Midbrain (tissue), 1 donor: ENCODE measurements at regions not wholly inside any gene's neighbourhood (a gene's known extent, or its start where the extent isn't known, plus 50 kb on each side); places are given as distances from the start of the nearest gene placed in this dataset.

Experiments
- DNase-seq: peaks from one replicate; lab custom pipeline; 2025; lab: John Stamatoyannopoulos, UW

DNA sequence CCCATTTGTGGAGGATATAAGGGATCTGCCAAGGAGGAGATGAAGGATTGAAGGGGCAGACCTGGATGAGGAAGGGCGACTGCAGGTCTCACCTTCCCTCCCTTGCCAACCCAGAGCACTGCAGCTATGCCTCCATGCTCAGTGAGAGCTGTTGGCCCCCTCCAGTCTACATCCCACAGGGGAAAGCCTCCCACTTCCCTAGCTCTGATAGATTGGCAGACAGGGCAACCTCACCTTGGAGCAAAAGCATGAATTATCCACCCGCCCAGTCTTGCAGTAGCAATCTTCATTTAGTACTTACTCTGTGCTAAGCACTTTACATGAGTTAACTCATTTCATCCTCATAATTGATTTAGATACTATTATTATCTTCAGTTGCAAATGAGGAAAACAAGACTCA lies 70.4 kb upstream of the SMNDC1 start:
- no peak for DNase-seq

DNA sequence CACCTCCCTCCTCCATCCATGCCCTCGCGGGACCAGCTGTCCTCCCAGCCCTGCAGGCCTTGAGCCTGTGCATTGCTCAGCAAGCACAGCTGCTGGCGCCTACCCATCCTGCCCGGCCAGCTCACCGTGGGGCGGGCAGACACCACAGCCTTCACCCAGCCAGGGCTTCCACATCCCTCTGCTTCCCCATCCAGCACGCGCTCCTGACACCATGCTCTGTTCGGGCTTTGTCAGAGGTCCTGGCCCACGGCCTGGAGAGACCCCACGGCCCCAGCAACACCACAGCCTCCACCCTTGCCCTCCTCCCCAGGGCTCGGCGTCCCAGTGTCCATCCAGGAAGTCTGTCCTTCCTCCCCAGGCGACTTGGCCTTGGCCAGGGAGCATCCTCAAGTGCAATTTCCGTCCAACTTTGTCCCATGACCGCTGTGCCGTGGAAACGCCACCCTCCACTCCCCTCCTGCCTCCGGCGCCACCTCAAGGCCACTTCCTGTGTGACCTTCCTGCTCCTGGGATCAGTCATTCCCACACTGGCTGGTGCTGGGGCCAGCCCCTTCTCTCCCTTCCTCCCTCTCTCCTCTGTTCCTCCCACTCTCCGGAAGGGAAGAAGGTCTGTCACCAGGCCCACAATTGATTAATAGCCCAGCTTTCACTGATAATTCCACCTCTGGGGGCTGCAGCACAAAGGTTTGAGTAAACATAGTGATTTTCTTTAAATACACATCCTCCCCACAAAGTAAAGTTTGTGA lies 71.5 kb upstream of the SMNDC1 start:
- no peak for DNase-seq

DNA sequence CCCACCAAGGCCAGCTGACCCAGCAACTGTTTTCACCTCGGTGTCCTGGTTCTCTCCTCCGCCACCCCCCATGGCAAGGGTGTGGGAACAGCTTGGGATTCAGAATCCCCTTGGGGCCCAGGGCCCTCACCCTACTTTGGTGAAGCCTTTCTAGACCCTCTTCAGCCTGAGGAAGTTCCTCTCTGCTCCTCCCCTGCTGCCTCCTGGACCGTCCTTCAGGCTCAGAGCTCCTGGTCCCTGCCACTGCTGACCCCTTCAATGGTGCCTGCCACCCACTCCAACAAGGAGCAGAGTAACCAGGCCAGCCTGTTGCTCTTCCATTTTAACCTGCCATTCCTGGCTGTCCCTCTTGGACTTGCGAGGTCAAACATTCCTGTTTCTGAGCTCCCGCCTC lies 72.0 kb upstream of the SMNDC1 start:
- no peak for DNase-seq

DNA sequence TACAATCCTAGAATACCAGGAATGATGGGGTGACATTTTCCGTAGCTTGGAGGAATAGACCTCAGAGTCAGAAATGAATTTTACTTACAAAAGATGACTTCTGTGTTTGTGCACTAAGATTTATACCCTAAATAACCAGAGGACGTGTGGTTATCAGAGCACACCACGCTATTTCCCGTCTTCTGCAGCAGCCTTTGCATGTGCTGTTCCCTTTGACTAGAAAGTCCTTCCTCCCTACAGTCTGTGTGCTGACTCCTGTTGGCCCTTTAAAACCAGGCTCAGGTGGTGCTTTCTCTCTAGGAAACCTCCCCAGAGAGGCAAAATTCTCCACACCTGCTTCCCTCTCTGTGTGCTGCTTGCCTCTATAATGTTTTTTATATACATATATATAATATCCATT lies 73.3 kb upstream of the SMNDC1 start:
- DNase-seq, result no peak

DNA sequence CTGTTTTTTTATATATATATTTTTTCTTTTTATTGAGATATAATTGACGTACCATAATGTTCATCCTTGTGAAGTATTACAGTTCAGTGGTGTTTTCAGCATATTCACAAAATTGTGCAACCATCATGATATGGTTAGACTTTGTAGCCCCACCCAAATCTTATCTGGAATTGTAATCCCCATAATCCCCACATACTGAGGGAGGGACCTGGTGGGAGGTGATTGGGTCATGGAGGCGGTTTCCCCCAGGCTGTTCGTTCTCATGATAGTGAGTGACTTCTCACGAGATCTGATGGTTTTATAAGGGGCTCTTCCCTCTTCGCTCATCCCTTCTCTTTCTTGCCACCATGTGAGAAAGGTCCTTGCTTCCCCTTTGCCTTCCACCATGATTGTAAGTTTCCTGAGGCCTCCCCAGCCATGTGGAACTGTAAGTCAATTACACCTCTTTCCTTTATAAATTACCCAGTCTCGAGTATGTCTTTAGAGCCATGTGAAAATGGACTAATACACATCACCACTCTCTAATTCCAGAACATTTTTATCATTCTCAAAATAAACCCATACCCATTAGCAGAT lies 73.9 kb upstream of the SMNDC1 start:
- DNase-seq, result no peak

DNA sequence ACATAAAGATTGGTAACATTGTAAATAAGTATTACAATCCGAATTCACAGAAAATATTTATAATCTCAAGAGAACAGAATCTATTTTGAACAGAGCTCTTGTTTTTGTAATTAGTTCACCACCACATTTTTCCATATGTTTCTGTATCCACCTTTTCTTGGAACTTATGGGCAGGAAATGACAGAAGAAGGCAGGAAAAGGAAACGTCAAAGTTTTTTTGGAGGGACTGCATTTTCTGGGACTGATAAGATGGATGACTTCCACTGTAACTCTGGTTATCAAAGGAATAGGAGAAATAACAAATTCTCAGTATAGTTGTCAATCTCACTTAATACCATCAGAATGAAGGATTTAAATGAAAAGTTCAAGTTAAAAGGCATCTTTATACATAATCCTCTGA lies 75.1 kb upstream of the SMNDC1 start:
- no peak for DNase-seq

DNA sequence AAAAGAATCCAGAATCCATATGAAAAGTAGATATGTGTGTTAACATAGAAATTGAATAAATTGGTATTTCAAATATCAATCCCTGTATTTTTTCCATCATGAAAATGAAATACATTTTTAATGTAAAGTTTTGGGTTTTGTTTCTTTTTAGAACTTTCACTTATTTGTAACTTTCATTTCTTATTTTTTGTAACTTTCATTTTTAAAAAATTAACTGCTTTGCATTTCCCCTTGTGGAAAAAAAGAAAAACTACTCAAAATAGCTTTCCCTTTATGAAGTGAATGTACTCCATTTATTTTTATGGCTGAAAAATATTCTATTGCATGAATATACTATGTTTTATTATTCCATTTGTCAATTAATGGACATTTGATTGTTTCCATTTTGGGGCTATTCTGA lies 75.6 kb upstream of the SMNDC1 start:
- DNase-seq, result no peak

DNA sequence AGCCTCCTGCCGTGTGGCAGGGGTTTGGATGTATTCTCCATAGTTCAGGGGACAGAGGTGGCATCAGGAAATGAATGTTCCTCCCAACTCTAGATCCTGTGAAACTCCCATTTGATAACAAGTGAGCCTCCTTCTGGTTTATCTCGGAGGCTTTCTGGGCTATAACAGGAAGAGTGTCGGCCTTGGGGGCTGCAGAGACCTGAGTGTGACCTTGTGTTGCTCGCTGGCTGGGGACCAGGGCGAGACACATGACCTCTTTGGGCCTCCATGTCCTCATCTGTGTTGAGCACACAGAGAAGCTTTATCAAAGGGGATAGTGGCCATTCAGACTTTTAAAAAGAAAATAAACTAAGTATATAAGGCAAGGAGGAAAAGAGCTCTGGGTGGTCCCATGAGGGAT lies 78.0 kb upstream of the SMNDC1 start:
- DNase-seq, result no peak

DNA sequence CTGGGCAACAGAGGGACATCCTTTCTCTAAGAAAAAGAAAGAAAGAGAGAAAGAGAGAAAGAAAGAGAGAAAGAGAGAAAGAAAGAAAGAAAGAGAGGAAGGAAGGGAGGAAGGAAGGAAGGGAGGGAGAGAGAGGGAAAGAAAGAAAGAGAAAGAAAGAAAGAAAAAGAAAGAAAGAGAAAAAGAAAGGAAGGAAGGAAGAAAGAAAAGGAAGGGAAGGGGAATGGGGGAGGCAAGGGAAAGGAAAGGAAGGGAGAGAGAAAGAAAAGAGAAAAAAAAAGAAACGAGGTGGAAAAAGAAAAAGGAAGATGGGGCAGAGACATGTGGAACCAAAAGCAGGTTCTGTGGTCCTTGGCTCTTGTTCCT lies 82.9 kb upstream of the SMNDC1 start:
- no peak for DNase-seq

DNA sequence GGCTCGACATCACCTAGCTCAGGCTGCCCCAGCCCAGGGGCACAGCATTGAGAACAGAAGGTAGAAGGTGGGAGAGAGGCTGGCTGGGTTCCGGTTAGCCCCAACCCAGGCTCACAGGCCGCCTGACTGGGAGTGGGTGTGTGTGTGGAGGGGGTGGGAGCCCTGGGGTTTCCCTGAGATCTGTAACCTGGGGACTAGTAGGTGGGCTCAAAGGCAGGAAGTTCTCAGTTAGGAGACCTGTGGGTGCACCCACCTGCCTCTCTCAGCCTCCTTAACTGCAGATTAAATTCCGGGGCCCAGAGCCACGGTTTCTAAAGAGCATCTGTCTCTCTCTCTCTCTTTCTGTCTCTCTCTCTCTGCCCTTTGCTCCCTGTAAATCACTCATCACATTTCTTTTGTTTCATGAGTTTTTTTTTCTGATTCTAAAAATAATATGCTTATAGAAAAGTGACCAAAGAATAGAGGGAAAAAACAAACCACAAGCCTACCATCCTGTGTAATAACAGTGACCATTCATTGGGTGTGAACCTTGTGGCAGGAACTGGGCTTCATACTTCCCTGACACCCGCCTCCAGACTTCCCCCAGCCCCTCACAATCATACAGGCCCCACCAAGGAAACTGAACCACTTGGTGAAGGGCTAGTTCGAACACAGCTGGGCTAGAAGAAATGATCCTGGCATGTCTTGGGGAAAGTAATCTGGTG lies 83.4 kb upstream of the SMNDC1 start:
- no peak for DNase-seq

DNA sequence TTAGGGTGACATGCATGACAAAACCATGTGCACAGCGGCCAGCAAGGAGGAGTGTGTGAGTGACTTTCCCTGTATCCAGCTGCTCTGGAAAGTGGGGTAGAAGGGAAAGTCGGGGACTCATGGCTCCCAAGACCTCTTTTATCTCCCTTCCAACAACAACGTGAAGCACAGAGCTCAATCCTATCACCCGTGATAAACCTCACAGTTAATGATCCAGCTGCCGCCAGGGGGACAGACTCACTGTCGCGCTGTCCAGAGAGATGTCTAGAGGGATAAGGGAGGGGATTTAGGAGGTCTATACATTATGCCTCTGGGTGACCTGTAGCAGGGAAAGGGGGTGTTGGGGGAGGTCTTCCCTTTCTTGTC lies 84.0 kb upstream of the SMNDC1 start:
- DNase-seq, result no peak

DNA sequence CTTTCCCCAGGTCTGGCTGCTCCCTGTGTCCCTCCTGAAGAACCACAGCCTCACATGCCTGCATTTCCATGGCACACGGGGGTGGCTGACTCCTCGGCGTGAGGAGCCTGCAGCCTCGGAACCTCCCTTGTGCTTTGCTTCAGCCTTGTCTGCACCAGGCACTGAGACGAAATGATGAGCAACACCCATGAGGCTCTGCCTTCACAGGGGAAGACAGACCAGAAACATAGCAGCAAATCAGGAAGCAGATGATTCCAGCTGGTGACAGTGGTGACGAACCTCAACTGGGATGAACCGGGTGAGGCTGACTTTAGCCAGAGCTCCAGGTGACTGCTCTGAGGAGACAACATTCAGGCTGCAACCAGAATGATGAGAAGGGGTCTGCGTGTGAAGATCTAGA lies 84.5 kb upstream of the SMNDC1 start:
- no peak for DNase-seq

DNA sequence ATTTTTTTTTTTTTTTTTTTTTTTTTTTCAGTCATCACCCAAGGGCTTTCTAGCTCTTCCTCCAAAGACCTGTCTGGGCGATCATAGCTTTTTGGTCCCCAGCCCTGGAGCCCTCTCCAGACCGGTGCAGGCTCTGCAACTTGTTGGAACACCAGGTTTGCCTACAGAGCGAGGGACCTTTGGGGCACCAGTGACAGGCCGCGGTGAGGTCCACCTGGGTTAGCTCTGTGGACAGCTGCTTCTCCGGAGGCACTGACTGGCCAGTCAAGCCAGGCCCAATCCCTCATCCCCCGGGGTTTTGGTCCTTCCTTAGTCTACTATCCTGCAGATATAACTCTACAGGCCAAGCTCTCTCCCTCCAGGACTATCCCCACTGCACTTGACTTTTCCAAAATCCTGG lies 86.8 kb upstream of the SMNDC1 start:
- DNase-seq, result no peak

DNA sequence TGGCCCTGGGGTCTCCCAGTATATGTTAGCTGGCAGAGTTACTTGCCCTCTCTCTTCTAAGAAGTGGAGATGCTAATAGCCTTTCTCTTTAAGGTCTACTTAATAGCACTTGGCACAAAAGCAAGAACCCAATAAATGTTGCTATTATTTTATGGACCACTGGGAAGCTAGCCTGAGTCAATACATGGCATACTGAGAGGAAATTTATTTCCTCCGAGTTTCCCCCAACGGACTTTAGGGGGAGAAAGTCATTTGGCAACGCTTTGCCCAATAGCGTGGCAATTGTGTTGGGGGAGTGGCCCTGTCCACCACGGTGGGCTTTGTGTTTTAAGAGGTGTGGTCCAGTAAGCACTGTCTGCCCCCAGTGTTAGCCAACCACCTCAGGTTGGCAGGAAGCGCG lies 87.4 kb upstream of the SMNDC1 start:
- no peak for DNase-seq

DNA sequence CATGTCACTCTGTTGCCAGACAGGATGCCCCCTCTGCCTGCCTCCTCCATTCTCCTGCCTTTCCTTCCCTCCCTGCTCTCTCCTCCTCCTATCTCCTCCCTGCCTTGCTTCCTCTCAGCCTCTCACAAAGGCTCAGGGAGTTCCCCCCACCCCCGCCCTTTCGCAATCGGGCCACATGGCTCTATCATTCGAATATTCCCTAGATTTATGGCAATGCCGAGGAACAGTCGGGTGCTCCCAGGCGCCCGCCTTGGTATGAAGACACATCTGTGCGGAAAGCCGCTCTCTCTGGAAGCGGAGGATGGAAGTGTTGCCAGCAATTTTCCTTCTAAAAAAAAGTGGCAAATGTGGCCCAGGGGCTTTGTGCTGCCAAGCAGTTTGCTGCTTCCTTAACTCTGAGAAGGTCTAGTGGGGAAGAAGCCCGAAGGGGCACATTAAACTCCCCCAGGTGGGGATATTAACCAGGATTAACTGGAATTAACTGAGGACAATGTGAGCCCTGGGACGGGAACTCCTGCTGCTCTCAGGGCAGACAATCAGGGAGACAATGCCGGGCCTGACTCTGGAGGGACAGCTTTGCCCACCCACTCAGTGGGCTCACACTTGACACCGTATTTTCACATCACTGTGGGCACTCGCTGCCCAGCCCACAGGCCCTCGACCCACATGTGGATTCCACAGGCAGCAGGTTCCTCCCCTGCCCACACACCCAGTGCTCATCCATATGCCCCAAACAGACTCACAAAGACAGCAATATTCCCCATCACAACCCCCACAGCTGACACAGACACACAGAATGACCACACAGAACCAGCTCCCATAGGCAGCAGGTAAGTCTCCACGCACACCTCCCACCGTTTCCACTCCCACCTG lies 88.4 kb upstream of the SMNDC1 start:
- DNase-seq, result no peak

DNA sequence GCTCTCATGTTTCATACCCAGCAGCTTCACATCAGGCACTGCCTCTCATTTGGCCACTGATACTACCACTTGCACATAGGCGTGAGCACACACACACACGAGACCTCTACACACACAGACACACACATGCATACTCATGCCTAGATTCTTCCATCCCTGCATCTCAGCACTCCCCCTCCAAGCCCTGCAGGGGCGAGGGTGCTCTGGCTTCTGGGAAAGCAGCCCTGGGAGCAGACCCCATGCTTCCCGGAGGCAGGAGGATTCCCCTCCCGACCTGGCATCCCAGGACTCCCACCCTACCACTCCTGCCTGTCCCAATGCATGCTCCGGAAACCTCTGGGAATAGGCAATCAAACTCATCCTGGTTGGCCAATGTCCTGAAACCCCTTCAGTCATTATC lies 89.1 kb upstream of the SMNDC1 start:
- no peak for DNase-seq

DNA sequence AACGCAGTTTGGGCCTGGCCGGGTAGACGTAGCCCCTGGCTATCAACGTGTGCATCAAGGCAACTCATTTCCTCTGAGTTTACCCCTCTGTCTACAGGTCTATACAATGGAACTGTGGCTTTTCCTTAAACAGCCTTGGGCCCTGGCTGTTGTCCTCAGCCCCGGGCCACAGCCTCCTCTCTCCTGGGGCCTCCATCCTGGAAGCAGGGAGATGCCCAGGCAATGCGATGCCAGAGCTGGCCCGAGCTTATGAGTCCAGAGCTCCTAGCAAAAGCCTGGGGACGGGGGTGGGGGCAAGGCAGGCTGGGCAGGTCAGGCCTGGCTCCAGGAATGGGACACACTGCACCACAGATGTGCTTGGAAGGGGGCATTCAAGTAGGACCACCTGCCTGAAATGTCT lies 89.6 kb upstream of the SMNDC1 start:
- DNase-seq, result no peak

DNA sequence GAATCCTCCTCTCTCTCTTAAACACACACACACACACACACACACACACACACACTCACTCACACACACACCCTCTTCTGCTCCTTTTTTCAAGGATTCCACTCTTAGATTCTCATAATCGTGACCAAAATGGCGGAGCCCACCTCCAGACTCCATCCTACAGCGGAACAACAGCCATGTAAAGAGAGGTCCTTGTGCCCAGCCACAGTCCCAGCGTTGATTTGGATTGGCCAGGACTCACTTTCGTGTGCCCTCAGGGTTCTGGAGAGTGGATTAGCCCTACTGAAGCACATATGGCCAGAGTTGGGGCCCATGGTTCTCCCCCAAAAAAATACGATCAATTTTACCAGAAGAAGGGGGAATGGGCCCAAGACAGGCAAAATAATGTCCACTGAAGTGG lies 90.2 kb upstream of the SMNDC1 start:
- no peak for DNase-seq

DNA sequence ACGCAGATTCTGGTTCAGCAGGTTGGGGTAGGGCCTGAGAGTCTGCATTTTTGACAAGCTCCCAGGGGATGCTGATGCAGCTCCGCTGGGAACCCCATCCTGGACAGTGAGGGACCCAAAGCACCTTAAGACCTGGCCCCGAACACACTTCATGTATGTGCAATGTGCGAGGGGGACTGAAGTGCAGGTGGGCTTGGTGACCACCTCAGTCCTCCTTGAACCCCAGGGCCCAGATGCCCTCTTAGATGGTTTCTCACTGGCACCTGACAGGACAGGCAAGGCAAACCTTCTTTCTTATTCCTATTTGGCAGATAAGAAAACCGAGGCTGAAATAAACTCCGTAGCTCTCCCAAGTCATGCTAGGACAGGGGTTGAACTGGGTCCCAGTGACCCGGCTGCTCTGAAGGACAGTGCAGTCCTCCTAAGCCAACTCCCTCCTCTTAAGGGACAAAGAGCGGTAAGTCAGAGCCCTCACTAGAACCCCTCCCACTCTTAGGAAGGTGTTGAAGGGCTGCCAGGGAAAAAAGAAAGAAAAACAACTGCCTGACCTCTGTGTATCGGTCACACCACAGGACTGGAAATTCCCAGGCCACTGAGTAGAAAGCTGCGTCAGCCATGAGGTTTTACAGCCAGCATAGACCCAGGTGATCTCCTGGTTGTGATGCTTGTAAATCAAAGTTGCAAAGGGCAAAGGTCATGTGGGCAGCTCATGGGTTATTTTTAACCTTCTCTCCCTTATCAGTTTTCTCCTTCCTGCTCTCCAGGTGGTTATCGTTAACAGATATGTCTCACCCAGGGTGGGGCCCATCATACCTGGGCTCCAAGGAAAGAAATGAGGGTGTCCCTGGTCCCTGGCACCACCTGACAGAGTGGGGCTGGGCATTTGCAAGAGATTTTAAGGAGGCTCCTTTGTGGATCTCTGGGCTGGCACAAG lies 90.9 kb upstream of the SMNDC1 start:
- DNase-seq, result no peak

DNA sequence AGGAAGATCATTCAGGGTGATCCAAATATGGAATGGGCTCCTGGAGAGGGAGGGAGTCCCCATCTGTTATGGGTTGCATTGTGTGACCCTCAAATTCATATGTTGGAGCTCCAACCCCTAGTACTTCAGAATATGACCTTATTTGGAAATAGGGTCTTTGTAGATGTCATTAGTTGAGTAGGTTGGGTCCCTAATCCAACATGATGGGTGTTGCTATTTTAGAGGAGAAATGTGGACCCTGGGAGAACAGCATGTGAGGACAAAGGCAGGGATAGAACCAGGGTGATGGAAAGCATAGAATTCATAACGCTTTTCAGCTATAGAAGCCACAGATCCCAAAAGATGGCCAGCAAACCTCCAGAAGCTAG lies 91.5 kb upstream of the SMNDC1 start:
- no peak for DNase-seq

DNA sequence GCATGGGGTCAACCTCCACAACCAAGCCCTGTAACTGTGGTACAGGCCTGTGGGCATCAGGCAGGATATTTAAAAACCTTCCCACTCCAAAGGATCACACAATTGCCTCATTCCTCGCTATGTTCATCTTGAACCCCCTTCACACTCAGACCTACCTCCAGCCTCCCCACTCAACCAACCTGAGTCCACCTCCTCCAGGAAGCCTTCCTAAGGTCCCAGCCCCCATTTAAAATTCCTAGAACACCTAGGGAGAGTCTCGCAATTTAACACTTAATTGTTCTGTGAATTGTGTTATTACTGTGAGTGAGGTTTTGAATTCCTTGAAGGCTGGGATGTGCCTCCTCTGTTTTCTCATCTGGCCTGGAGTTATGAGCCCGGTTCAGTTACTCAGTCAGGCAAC lies 93.1 kb upstream of the SMNDC1 start:
- no peak for DNase-seq
